A673 (cell line): ENCODE measurements at regions not wholly inside any gene's neighbourhood (a gene's known extent, or its start where the extent isn't known, plus 50 kb on each side); places are given as distances from the start of the nearest gene placed in this dataset.
"Not testable (repeated sequence)": the region's sequence is repeated elsewhere in the genome, so short reads cannot be mapped to it uniquely, and the experiment has no call there.

Experiments used
- BruUV-seq: library from RNA; stranded (reverse); fragments of 400-500 nt; replicated peaks from 2 replicates; lab custom pipeline; 2021; lab: Mats Ljungman, UMichigan
- CTCF ChIA-PET: fragments of 300-600 bp; sonication (Branson Sonifier 250); formaldehyde crosslinking; loops from one replicate; lab custom pipeline; 2022; ENCODE audit warnings: antibody characterized with exemption; lab: Charles Lee
- POLR2A ChIA-PET: fragments of 300-600 bp; sonication (Branson Sonifier 250); formaldehyde crosslinking; loops from one replicate; lab custom pipeline; 2022; ENCODE audit warnings: antibody characterized with exemption; ENCODE audit not compliant: low non-redundant PET; lab: Charles Lee
- DNase-seq: peaks from one replicate; pipeline ENCODE4 v3.0.0-alpha.2; 2015; ENCODE audit warnings: low spot score
- H3K27ac ChIP-seq: fragments of 200-600 bp; sonication (generic); 2 replicates; pipeline ENCODE4 v1.5.1; 2016; ENCODE audit warnings: mixed run types, low read depth, mild to moderate bottlenecking, mixed read lengths, antibody characterized with exemption, low read length; ENCODE audit not compliant: poor library complexity, severe bottlenecking
- H3K27me3 ChIP-seq: fragments of 200-600 bp; sonication (generic); replicated peaks from 2 replicates; pipeline ENCODE4 v1.6.1; 2017; ENCODE audit warnings: mixed run types, low read depth, mild to moderate bottlenecking, mixed read lengths, antibody characterized with exemption, low read length; ENCODE audit not compliant: insufficient read depth, poor library complexity
- H3K36me3 ChIP-seq: fragments of 200-600 bp; sonication (generic); 2 replicates; pipeline ENCODE4 v1.6.1; 2016; ENCODE audit warnings: mixed run types, mild to moderate bottlenecking, mixed read lengths, antibody characterized with exemption, low read length; ENCODE audit not compliant: insufficient read depth, poor library complexity, severe bottlenecking
- H3K4me1 ChIP-seq: fragments of 200-600 bp; sonication (generic); 2 replicates; pipeline ENCODE4 v1.6.1; 2017; ENCODE audit warnings: mixed run types, mild to moderate bottlenecking, mixed read lengths, antibody characterized with exemption, low read length; ENCODE audit not compliant: insufficient read depth, poor library complexity, severe bottlenecking
- H3K4me3 ChIP-seq: fragments of 200-600 bp; sonication (generic); 2 replicates; pipeline ENCODE4 v1.5.1; 2016; ENCODE audit warnings: low read depth, mixed run types, mild to moderate bottlenecking, mixed read lengths, low read length; ENCODE audit not compliant: poor library complexity, severe bottlenecking
- H3K9me3 ChIP-seq: fragments of 200-600 bp; sonication (generic); 2 replicates; pipeline ENCODE4 v1.6.1; 2016; ENCODE audit warnings: mixed run types, low read depth, mild to moderate bottlenecking, mixed read lengths, antibody characterized with exemption, low read length; ENCODE audit not compliant: poor library complexity, severe bottlenecking
- CTCF ChIP-seq: fragments of 300-800, 200-600 bp; sonication (generic); conservative IDR thresholded peaks from 2 replicates; pipeline ENCODE4 v1.5.1; 2017; ENCODE audit warnings: low read depth, mild to moderate bottlenecking, antibody characterized with exemption, low read length, moderate library complexity, mixed read lengths
- EZH2 ChIP-seq: fragments of 200-600 bp; sonication (generic); IDR thresholded peaks from 2 replicates; pipeline ENCODE4 v1.6.1; 2017; ENCODE audit warnings: borderline replicate concordance, low read depth, mild to moderate bottlenecking, mixed read lengths, antibody characterized with exemption, low read length; ENCODE audit not compliant: poor library complexity, severe bottlenecking
- intact Hi-C: fragments of 100-400 bp; cut with micrococcal nuclease; formaldehyde crosslinking; loops from one replicate; pipeline ENCODE4 v1.10.0; 2022; ENCODE audit not compliant: unreplicated experiment

- TF ChIP-seq EZH2 (no peak), CTCF (no peak)
- no peak for DNase-seq
- Histone ChIP-seq H3K4me1 (no peaks in the 10 kb centered on the region), H3K36me3 (no peaks in the 10 kb centered on the region), H3K9me3 (peaks cover 5% of the 10 kb centered on the region), H3K27ac (no peak overlapping the region), H3K27me3 (peaks cover 10% of the 10 kb centered on the region), H3K4me3 (no peak overlapping the region)
- BruUV-seq: no TSS peak
- ChIA-PET POLR2A (no interaction called here), CTCF (no interaction called here)
- intact Hi-C loops: no loop called here
Observed at GRCh38 chr18:56423626-56424025, 214.8 kb downstream of the TXNL1 start.

- H3K9me3 ChIP-seq: no peaks in the 10 kb centered on the region
- intact Hi-C loops: no loop called here
- ChIA-PET POLR2A (no interaction called here), CTCF (no interaction called here)
- no TSS peak for BruUV-seq
- H3K27ac ChIP-seq: no peak overlapping the region
- peaks cover 10% of the 10 kb centered on the region for H3K27me3 ChIP-seq
- no peak overlapping the region for H3K4me3 ChIP-seq
- no peak for TF ChIP-seq EZH2
- TF ChIP-seq CTCF: no peak
- no peaks in the 10 kb centered on the region for H3K36me3 ChIP-seq
- H3K4me1 ChIP-seq: no peaks in the 10 kb centered on the region
- DNase-seq: no peak
Observed at GRCh38 chr18:56421647-56422046, 216.7 kb downstream of the TXNL1 start.

GRCh38 chr18:56420868-56421267, 217.5 kb downstream of the TXNL1 start:
- H3K27ac ChIP-seq, H3K9me3 ChIP-seq, CTCF ChIA-PET, H3K36me3 ChIP-seq, DNase-seq, POLR2A ChIA-PET, H3K4me3 ChIP-seq, H3K4me1 ChIP-seq, intact Hi-C loops, BruUV-seq: not testable (repeated sequence)
- H3K27me3 ChIP-seq: peaks cover 10% of the 10 kb centered on the region

- intact Hi-C loops: no loop called here
- BruUV-seq: no TSS peak
- CTCF ChIA-PET: no interaction called here
Observed at GRCh38 chr18:56414357-56414756, 224.0 kb downstream of the TXNL1 start.

More at GRCh38 chr18:56414357-56414756, 224.0 kb downstream of the TXNL1 start:
- Histone ChIP-seq H3K27ac (no peak overlapping the region), H3K27me3 (no peaks in the 10 kb centered on the region), H3K36me3 (no peaks in the 10 kb centered on the region), H3K4me1 (no peaks in the 10 kb centered on the region), H3K4me3 (no peak overlapping the region), H3K9me3 (no peaks in the 10 kb centered on the region)
- POLR2A ChIA-PET: no interaction called here
- no peak for TF ChIP-seq EZH2
- TF ChIP-seq CTCF: no peak
- DNase-seq: no peak
